ENCODE measurements at regions not wholly inside any gene's neighbourhood (a gene's known extent, or its start where the extent isn't known, plus 50 kb on each side); places are given as distances from the start of the nearest gene placed in this dataset.

DNA sequence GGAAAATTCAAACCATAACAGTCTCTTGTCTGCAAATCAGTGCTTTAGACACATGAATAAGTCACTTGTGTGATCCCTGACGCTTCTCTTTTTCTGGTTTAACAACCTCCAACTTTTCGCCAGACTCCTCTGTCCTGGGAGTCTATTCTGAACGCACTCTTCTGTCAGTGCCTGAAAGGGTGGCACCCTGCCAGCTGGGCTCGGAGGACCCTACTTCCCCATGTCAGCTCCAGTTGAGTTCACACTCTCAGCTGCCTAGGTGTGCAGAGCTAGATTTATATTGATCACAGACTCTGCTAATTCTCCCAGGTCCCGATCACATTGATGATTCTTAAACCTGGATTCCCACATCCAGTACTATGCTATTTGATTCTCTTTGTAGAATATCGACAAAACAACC is 649.1 kb downstream of the BNC2 start:
- H3K4me1 ChIP-seq (ENCODE audit: control insufficient read depth in 1 of 2, insufficient read depth in 1 of 2, low read depth in 1 of 2, low read length in 1 of 2), result no peaks in the 10 kb centered on the region
- H3K36me3 ChIP-seq, result no peaks in the 10 kb centered on the region
- no peak overlapping the region for H3K27ac ChIP-seq
- H3K4me3 ChIP-seq (ENCODE audit: low read depth in 1 of 2, low read length in 1 of 2), result no peak overlapping the region
- H3K9me3 ChIP-seq, result no peaks in the 10 kb centered on the region
- no peaks in the 10 kb centered on the region for H3K27me3 ChIP-seq
- TF ChIP-seq, protein P1, sequence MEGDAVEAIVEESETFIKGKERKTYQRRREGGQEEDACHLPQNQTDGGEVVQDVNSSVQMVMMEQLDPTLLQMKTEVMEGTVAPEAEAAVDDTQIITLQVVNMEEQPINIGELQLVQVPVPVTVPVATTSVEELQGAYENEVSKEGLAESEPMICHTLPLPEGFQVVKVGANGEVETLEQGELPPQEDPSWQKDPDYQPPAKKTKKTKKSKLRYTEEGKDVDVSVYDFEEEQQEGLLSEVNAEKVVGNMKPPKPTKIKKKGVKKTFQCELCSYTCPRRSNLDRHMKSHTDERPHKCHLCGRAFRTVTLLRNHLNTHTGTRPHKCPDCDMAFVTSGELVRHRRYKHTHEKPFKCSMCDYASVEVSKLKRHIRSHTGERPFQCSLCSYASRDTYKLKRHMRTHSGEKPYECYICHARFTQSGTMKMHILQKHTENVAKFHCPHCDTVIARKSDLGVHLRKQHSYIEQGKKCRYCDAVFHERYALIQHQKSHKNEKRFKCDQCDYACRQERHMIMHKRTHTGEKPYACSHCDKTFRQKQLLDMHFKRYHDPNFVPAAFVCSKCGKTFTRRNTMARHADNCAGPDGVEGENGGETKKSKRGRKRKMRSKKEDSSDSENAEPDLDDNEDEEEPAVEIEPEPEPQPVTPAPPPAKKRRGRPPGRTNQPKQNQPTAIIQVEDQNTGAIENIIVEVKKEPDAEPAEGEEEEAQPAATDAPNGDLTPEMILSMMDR (IDR thresholded peaks at IDR 0.05), result no peak

DNA sequence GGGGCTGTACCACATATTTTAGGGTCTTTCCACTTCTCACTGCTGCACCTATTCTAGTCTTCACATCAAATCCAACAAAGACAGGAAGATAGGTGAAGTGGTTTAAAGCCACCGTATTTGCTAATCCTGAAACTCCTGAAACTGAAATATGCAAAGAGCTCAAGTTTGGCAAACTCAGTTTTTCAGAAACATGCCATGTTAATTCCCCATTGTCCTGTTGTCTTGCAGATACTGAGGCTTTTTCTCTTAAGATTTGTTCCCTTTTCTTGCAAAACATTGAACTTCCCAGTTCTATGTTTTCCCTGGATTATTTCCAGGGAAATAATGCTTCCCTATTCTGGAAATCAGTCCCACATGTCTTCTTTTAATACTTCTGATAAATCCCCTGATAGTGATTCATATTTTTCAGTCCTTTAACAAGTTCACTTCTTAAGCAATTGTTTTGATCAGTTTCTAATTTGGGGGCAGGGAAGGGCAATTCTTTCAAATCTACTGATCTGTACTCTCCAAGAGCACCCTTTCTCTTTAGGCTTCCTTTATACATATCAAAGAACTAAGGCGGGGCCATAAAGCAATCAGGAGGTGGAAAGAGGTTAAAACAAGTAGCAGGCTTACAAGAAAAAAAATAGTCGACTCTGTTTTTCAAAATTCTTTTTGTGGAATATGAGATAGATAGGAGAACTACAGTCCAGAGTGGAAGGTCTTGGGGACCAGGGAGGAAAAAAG is 648.5 kb downstream of the BNC2 start:
- H3K9me3 ChIP-seq, result no peaks in the 10 kb centered on the region
- H3K4me1 ChIP-seq (ENCODE audit: control insufficient read depth in 1 of 2, insufficient read depth in 1 of 2, low read depth in 1 of 2, low read length in 1 of 2), result no peaks in the 10 kb centered on the region
- H3K27me3 ChIP-seq, result no peaks in the 10 kb centered on the region
- no peak overlapping the region for H3K4me3 ChIP-seq (ENCODE audit: low read depth in 1 of 2, low read length in 1 of 2)
- no peaks in the 10 kb centered on the region for H3K36me3 ChIP-seq
- TF ChIP-seq, protein P1 (IDR thresholded peaks at IDR 0.05), result no peak
- H3K27ac ChIP-seq, result no peak overlapping the region

DNA sequence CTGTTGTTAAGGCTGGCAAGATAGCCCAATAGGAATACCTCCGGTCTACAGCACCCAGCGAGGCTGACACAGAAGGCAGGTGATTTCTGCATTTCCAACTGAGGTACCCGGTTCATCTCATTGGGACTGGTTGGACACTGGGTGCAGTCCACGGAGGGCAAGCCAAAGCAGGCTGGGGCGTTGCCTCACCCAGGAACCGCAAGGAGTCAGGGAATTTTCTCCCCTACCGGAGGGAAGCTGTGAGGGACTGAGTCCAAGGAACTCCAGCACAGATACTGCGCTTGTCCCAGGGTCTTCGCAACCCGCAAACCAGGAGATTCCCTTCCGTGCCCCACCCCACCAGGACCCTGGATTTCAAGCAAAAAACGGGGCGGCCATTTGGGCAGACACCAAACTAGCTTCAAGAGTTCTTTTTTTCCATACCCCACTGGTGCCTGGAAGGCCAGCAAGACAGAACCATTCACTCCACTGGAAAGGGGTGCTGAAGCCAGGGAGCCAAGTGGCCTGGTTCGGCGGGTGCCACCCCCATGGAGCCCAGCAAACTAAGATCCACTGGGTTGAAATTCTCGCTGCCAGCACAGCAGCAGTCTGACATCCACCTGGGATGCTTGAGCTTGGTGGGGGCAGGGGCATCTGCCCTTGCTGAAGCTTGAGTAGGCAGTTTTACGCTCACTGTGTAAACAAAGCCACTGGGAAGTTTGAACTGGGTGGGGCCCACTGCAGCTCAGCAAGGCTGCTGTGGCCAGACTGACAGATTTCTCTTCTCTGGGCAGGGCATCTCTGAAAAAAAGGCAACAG is 647.2 kb downstream of the BNC2 start:
- Histone ChIP-seq H3K9me3 (no peaks in the 10 kb centered on the region), H3K27ac (no peak overlapping the region), H3K27me3 (no peaks in the 10 kb centered on the region), H3K4me3 (ENCODE audit: low read depth in 1 of 2, low read length in 1 of 2) (no peak overlapping the region), H3K4me1 (ENCODE audit: control insufficient read depth in 1 of 2, insufficient read depth in 1 of 2, low read depth in 1 of 2, low read length in 1 of 2) (no peaks in the 10 kb centered on the region), H3K36me3 (no peaks in the 10 kb centered on the region)
- TF ChIP-seq, protein P1 (IDR thresholded peaks at IDR 0.05), result no peak

DNA sequence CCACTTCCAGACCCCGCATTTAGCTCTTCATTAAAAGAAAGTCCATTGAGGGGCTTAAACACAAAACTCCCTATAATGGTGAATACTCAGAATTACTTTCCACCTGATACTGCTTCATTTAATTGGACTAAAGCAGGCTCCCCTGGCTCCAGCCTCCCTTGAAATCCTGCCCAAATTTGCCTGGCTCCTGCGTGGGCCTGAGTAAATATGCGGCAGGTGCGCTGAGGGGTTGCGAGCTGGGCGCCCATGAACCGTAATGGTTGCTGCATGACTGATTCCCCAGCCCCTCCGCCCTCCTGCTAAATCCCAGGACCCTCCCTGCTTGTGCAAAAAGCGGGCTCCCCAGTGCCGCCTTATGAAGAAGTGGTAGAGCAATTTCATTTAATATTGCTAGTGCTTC is 639.7 kb downstream of the BNC2 start:
- H3K36me3 ChIP-seq, result no peaks in the 10 kb centered on the region
- H3K27ac ChIP-seq, result no peak overlapping the region
- H3K27me3 ChIP-seq, result no peaks in the 10 kb centered on the region
- no peaks in the 10 kb centered on the region for H3K4me1 ChIP-seq (ENCODE audit: control insufficient read depth in 1 of 2, insufficient read depth in 1 of 2, low read depth in 1 of 2, low read length in 1 of 2)
- TF ChIP-seq, protein P1 (IDR thresholded peaks at IDR 0.05), result no peak
- H3K9me3 ChIP-seq, result no peaks in the 10 kb centered on the region
- H3K4me3 ChIP-seq (ENCODE audit: low read depth in 1 of 2, low read length in 1 of 2), result no peak overlapping the region

DNA sequence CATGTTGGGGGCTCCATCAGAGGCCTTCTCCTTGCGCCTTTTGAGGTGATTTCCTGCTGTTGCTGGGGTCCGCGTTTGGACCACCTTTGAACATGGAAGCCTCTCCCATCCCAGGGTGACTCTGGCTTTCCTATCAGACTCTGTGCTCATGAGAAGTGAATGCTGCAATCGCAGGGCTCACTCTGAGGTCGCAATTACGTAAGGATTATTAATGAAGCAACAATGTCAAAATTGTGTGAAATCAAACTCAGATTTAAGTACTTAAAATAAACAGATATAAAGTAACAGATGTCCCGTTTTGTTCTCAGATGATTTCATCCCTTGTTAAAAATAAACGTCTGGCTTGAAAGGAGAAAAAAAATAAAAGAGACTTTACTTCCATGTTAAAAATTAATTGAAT is 634.2 kb downstream of the BNC2 start:
- TF ChIP-seq, protein P1 (IDR thresholded peaks at IDR 0.05), result no peak
- H3K36me3 ChIP-seq, result no peaks in the 10 kb centered on the region
- no peaks in the 10 kb centered on the region for H3K27me3 ChIP-seq
- H3K4me1 ChIP-seq (ENCODE audit: control insufficient read depth in 1 of 2, insufficient read depth in 1 of 2, low read depth in 1 of 2, low read length in 1 of 2), result no peaks in the 10 kb centered on the region
- no peak overlapping the region for H3K27ac ChIP-seq
- H3K4me3 ChIP-seq (ENCODE audit: low read depth in 1 of 2, low read length in 1 of 2), result no peak overlapping the region
- no peaks in the 10 kb centered on the region for H3K9me3 ChIP-seq

All from neutrophil (primary cell).